GM12892 (cell line): ENCODE measurements at regions not wholly inside any gene's neighbourhood (a gene's known extent, or its start where the extent isn't known, plus 50 kb on each side); places are given as distances from the start of the nearest gene placed in this dataset.

Source experiments
- POLR2A ChIP-seq: IDR thresholded peaks from 2 replicates; pipeline ENCODE4 v1.6.1; 2011; ENCODE audit warnings: low read depth, low read length, control low read depth
- POLR2AphosphoS5 ChIP-seq: IDR thresholded peaks from 2 replicates; pipeline ENCODE4 v1.6.1; 2011; ENCODE audit warnings: low read depth, low read length, control low read depth
- TAF1 ChIP-seq: IDR thresholded peaks from 2 replicates; pipeline ENCODE4 v1.6.1; 2011; ENCODE audit warnings: low read depth, mild to moderate bottlenecking, control low read depth, low read length, borderline replicate concordance

DNA sequence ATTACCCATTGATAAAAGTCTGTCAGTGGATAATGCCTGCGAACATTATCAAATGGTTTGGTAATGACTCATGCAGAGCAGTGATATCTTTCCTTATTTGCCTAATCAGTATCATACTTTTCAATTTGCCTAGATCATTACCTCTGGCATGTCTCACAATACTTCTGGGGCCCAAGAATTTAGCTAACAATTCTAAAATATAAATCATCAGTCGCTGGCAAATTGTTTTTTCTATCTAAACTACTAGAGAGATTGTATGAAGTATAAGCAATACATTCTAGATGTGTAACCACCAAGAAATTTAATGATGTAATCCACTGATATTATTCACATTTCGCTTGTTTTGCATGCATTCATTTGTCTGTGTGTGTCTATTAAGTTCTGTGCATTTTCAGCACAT lies 191.2 kb upstream of the CDH19 start:
- TF ChIP-seq POLR2A (no peak), POLR2AphosphoS5 (no peak), TAF1 (no peak)
